MM.1S (cell line): ENCODE measurements at regions not wholly inside any gene's neighbourhood (a gene's known extent, or its start where the extent isn't known, plus 50 kb on each side); places are given as distances from the start of the nearest gene placed in this dataset.

Source experiments
- DNase-seq: peaks from one replicate; pipeline ENCODE4 v3.0.0-alpha.2; 2015
- H2AFZ ChIP-seq: fragments of 300-600 bp; sonication (generic); 2 replicates; pipeline ENCODE4 v1.6.0; 2016; ENCODE audit warnings: antibody characterized with exemption, low read length
- H3F3A ChIP-seq: fragments of 300-600 bp; sonication (generic); 2 replicates; pipeline ENCODE4 v1.6.1; 2016; ENCODE audit warnings: mild to moderate bottlenecking, antibody characterized with exemption, low read length, moderate library complexity, mixed read lengths; ENCODE audit not compliant: insufficient read depth
- H3K27ac ChIP-seq: fragments of 300-600 bp; sonication (generic); 2 replicates; pipeline ENCODE4 v1.5.1; 2016; ENCODE audit warnings: mild to moderate bottlenecking, low read length
- H3K27me3 ChIP-seq: fragments of 300-600 bp; sonication (generic); replicated peaks from 2 replicates; pipeline ENCODE4 v1.6.0; 2016; ENCODE audit warnings: low read length; ENCODE audit not compliant: insufficient read depth
- H3K36me3 ChIP-seq: fragments of 300-600 bp; sonication (generic); replicated peaks from 2 replicates; pipeline ENCODE4 v1.6.1; 2016; ENCODE audit warnings: mild to moderate bottlenecking, low read length, mixed read lengths; ENCODE audit not compliant: insufficient read depth
- H3K4me1 ChIP-seq: fragments of 300-600 bp; sonication (generic); 2 replicates; pipeline ENCODE4 v1.6.1; 2016; ENCODE audit warnings: low read length, mixed read lengths
- H3K4me2 ChIP-seq: fragments of 300-600 bp; sonication (generic); 2 replicates; pipeline ENCODE4 v1.6.0; 2016; ENCODE audit warnings: low read depth, low read length
- H3K4me3 ChIP-seq: fragments of 300-600 bp; sonication (generic); 2 replicates; pipeline ENCODE4 v1.5.1; 2016; ENCODE audit warnings: low read length, mixed read lengths
- H3K79me2 ChIP-seq: fragments of 300-600 bp; sonication (generic); 2 replicates; pipeline ENCODE4 v1.6.1; 2016; ENCODE audit warnings: mixed run types, low read length, mixed read lengths
- H3K9ac ChIP-seq: fragments of 300-600 bp; sonication (generic); 2 replicates; pipeline ENCODE4 v1.6.1; 2016; ENCODE audit warnings: low read length, mixed read lengths
- H3K9me2 ChIP-seq: fragments of 300-600 bp; sonication (generic); replicated peaks from 2 replicates; pipeline ENCODE4 v1.6.1; 2016; ENCODE audit warnings: mild to moderate bottlenecking, low read length, mixed read lengths; ENCODE audit not compliant: insufficient read depth
- H3K9me3 ChIP-seq: fragments of 300-600 bp; sonication (generic); replicated peaks from 2 replicates; pipeline ENCODE4 v1.6.1; 2016; ENCODE audit warnings: mild to moderate bottlenecking, low read length, mixed read lengths; ENCODE audit not compliant: insufficient read depth
- H4K20me1 ChIP-seq: fragments of 300-600 bp; sonication (generic); 2 replicates; pipeline ENCODE4 v1.6.1; 2016; ENCODE audit warnings: mild to moderate bottlenecking, low read length, moderate library complexity, mixed read lengths; ENCODE audit not compliant: insufficient read depth
- CTCF ChIP-seq: fragments of 300-600 bp; sonication (generic); IDR thresholded peaks from 2 replicates; pipeline ENCODE4 v1.5.1; 2016; ENCODE audit warnings: antibody characterized with exemption, low read length, mixed read lengths
- EZH2 ChIP-seq: fragments of 300-600 bp; sonication (generic); optimal IDR thresholded peaks from 2 replicates; pipeline ENCODE3; 2017; ENCODE audit warnings: low read depth, mild to moderate bottlenecking, antibody characterized with exemption, low read length, mixed read lengths
- EZH2phosphoT487 ChIP-seq: fragments of 300-600 bp; sonication (generic); IDR thresholded peaks from 2 replicates; pipeline ENCODE4 v1.6.1; 2018; ENCODE audit warnings: antibody characterized with exemption, low read length

- Histone ChIP-seq H3K27ac (no peak overlapping the region), H3F3A (no peaks in the 10 kb centered on the region), H3K36me3 (no peaks in the 10 kb centered on the region), H4K20me1 (no peaks in the 10 kb centered on the region), H3K9ac (no peak overlapping the region), H3K27me3 (no peaks in the 10 kb centered on the region), H3K9me2 (no peaks in the 10 kb centered on the region), H3K4me3 (no peak overlapping the region), H3K4me1 (no peaks in the 10 kb centered on the region), H3K9me3 (no peaks in the 10 kb centered on the region), H3K79me2 (no peaks in the 10 kb centered on the region), H2AFZ (no peak overlapping the region), H3K4me2 (no peak overlapping the region)
- TF ChIP-seq EZH2phosphoT487 (no peak), EZH2 (no peak), CTCF (no peak)
- no peak for DNase-seq
Observed at GRCh38 chr10:8146650-8147049, 92.2 kb downstream of the GATA3 start.

GRCh38 chr10:8149991-8150390 is 95.5 kb downstream of the GATA3 start:
- H3K79me2 ChIP-seq = no peaks in the 10 kb centered on the region
- no peaks in the 10 kb centered on the region for H3K27me3 ChIP-seq
- no peak overlapping the region for H3K4me2 ChIP-seq
- H3K9ac ChIP-seq = no peak overlapping the region
- no peaks in the 10 kb centered on the region for H3K9me2 ChIP-seq
- H3K4me1 ChIP-seq = no peaks in the 10 kb centered on the region
- H3K27ac ChIP-seq = no peak overlapping the region
- no peaks in the 10 kb centered on the region for H3K9me3 ChIP-seq
- no peak overlapping the region for H3K4me3 ChIP-seq
- DNase-seq = no peak
- H3K36me3 ChIP-seq = no peaks in the 10 kb centered on the region
- no peak for TF ChIP-seq CTCF
- no peak for TF ChIP-seq EZH2phosphoT487
- TF ChIP-seq EZH2 = no peak
- no peak overlapping the region for H2AFZ ChIP-seq
- H3F3A ChIP-seq = no peaks in the 10 kb centered on the region
- H4K20me1 ChIP-seq = no peaks in the 10 kb centered on the region

- TF ChIP-seq EZH2 = no peak
- TF ChIP-seq EZH2phosphoT487 = no peak
- TF ChIP-seq CTCF = no peak
- H3K4me1 ChIP-seq = no peaks in the 10 kb centered on the region
- H2AFZ ChIP-seq = no peak overlapping the region
- no peak for DNase-seq
- H3K9me2 ChIP-seq = no peaks in the 10 kb centered on the region
- H3K9me3 ChIP-seq = no peaks in the 10 kb centered on the region
- no peaks in the 10 kb centered on the region for H3K36me3 ChIP-seq
- no peak overlapping the region for H3K4me2 ChIP-seq
- no peak overlapping the region for H3K27ac ChIP-seq
- no peak overlapping the region for H3K4me3 ChIP-seq
- no peaks in the 10 kb centered on the region for H3K27me3 ChIP-seq
- H3K79me2 ChIP-seq = no peaks in the 10 kb centered on the region
- H4K20me1 ChIP-seq = no peaks in the 10 kb centered on the region
- H3K9ac ChIP-seq = no peak overlapping the region
- H3F3A ChIP-seq = no peaks in the 10 kb centered on the region
Observed at GRCh38 chr10:8150401-8150905, 96.0 kb downstream of the GATA3 start.
